Spleen (tissue), 11 donors: ENCODE measurements at regions not wholly inside any gene's neighbourhood (a gene's known extent, or its start where the extent isn't known, plus 50 kb on each side); places are given as distances from the start of the nearest gene placed in this dataset.

ENCODE experiments used
- DNase-seq: peaks from one replicate; pipeline ENCODE4 v3.0.0-alpha.2; 2020
- H3K27ac ChIP-seq, 8 donors: fragments of 200-600 bp; sonication (generic) in 7 of 8; 1 replicate in 4 of 8; 2 replicates in 4 of 8; pipeline versions ENCODE4 v1.5.0 to v1.8.0; 2016 to 2021; ENCODE audit warnings: inconsistent platforms in 4 of 8, mild to moderate bottlenecking in 4 of 8, moderate library complexity in 1 of 8
- H3K27me3 ChIP-seq, 7 donors: fragments of 200-600 bp; sonication (generic) in 6 of 7; replicated peaks in 1 of 7; 1 replicate in 4 of 7; 2 replicates in 3 of 7; pipeline versions ENCODE4 v1.5.0 to v1.8.0; 2016 to 2021; ENCODE audit warnings: inconsistent platforms in 3 of 7, mild to moderate bottlenecking in 1 of 7
- H3K36me3 ChIP-seq, 6 donors: fragments of 200-600 bp; sonication (generic) in 5 of 6; 1 replicate in 4 of 6; 2 replicates in 2 of 6; pipeline versions ENCODE4 v1.5.0 to v1.8.0; 2016 to 2021; ENCODE audit warnings: inconsistent platforms in 2 of 6
- H3K4me1 ChIP-seq, 6 donors: fragments of 200-600 bp; sonication (generic) in 5 of 6; 1 replicate in 3 of 6; 2 replicates in 3 of 6; pipeline versions ENCODE4 v1.5.0 to v1.8.0; 2016 to 2021; ENCODE audit warnings: inconsistent platforms in 3 of 6
- H3K4me3 ChIP-seq, 8 donors: fragments of 200-600 bp; sonication (generic) in 7 of 8; 1 replicate in 4 of 8; 2 replicates in 4 of 8; pipeline versions ENCODE4 v1.5.0 to v1.8.0; 2016 to 2021; ENCODE audit warnings: inconsistent platforms in 4 of 8, mild to moderate bottlenecking in 4 of 8, moderate library complexity in 2 of 8
- H3K9me3 ChIP-seq, 8 donors: fragments of 200-600 bp; sonication (generic) in 7 of 8; 1 replicate in 4 of 8; 2 replicates in 4 of 8; pipeline versions ENCODE4 v1.5.0 to v1.8.0; 2016 to 2021; ENCODE audit warnings: inconsistent platforms in 4 of 8
- CTCF ChIP-seq, 11 experiments: fragments of 200-600 bp in 7 of 11; fragments of 450-650 bp in 4 of 11; sonication (generic) in 4 of 11; IDR thresholded peaks in 8 of 11; conservative IDR thresholded peaks in 3 of 11; 1 replicate in 7 of 11; 2 replicates in 4 of 11; pipeline versions ENCODE4 v1.4.0 to v1.8.0; 2016 to 2021; ENCODE audit warnings: antibody characterized with exemption in 11 of 11, inconsistent platforms in 4 of 11, mild to moderate bottlenecking in 1 of 11
- POLR2A ChIP-seq, 3 donors: fragments of 450-650 bp; IDR thresholded peaks; one replicate each; pipeline ENCODE4 v1.5.1; 2017; ENCODE audit warnings: antibody characterized with exemption in 3 of 3, mild to moderate bottlenecking in 1 of 3
- POLR2AphosphoS5 ChIP-seq, 3 donors: sonication (generic); formaldehyde crosslinking; IDR thresholded peaks; one replicate each; pipeline ENCODE4 v1.5.1; 2017; ENCODE audit warnings: antibody characterized with exemption in 3 of 3
- WGBS, 5 donors: extraction: QIAGEN DNeasy Blood & Tissue Kit in 3 of 5; methylation state at CpG; one replicate each; pipeline versions ENCODE4 v1.1.5 to v1.1.7; 2013 to 2018; 5-methylcytosine and 5-hydroxymethylcytosine counted together
- intact Hi-C: fragments of 100-400 bp; cut with DNase I; formaldehyde crosslinking; loops from one replicate; pipeline ENCODE4 v1.15.0; 2023; ENCODE audit warnings: low total_unique reads
- donor health status: healthy with polysubstance abuse.
- donor health status: DM: no; HTN: no; CAD: no; lungs with moderate emphysema.
- donor health status: DM: no; HTN: no; CAD: no.
- donor health status: Bipolar disorder and iron deficiency.
- donor health status: healthy.
- donor health status: DM: no; HTN: no; CAD: no.
- donor health status: DM: yes; HTN: yes; CAD: no.

- H3K27ac ChIP-seq: no peak overlapping the region
- no peak for DNase-seq
- H3K27me3 ChIP-seq: no peaks in the 10 kb centered on the region
- no peaks in the 10 kb centered on the region for H3K36me3 ChIP-seq
- intact Hi-C loops: no loop called here
- no peaks in the 10 kb centered on the region for H3K4me1 ChIP-seq
- 83 to 89% (median 86%) methylated on average over 8 of the region's 8 CpGs for WGBS, 5 donors
- H3K4me3 ChIP-seq: no peak overlapping the region
- no peaks in the 10 kb centered on the region for H3K9me3 ChIP-seq
- no peak for TF ChIP-seq CTCF (IDR thresholded peaks at IDR 0.05 in 8 of 11, conservative IDR thresholded peaks at IDR 0.05 in 3 of 11)
- TF ChIP-seq POLR2A (IDR thresholded peaks at IDR 0.05): no peak
- no peak for TF ChIP-seq POLR2AphosphoS5 (IDR thresholded peaks at IDR 0.05)
Observed at GRCh38 chr6:164167873-164168405, 753.4 kb downstream of the QKI start.

- Histone ChIP-seq H3K4me3 (no peak overlapping the region), H3K9me3 (no peaks in the 10 kb centered on the region), H3K36me3 (no peaks in the 10 kb centered on the region), H3K27ac (no peak overlapping the region), H3K4me1 (no peaks in the 10 kb centered on the region), H3K27me3 (no peaks in the 10 kb centered on the region)
- DNase-seq: no peak
- TF ChIP-seq POLR2AphosphoS5 (IDR thresholded peaks at IDR 0.05): no peak
- no peak for TF ChIP-seq CTCF (IDR thresholded peaks at IDR 0.05 in 8 of 11, conservative IDR thresholded peaks at IDR 0.05 in 3 of 11)
- TF ChIP-seq POLR2A (IDR thresholded peaks at IDR 0.05): no peak
- WGBS, 5 donors: 85 to 97% (median 91%) methylated on average over 5 of the region's 5 CpGs
- intact Hi-C loops: no loop called here
Observed at GRCh38 chr6:164166996-164167395, 752.5 kb downstream of the QKI start.

GRCh38 chr6:164166515-164166914 lies 752.0 kb downstream of the QKI start:
- intact Hi-C loops: no loop called here
- 76 to 91% (median 85%) methylated on average over 7 of the region's 7 CpGs for WGBS, 5 donors
- no peaks in the 10 kb centered on the region for H3K9me3 ChIP-seq
- H3K36me3 ChIP-seq: no peaks in the 10 kb centered on the region
- no peak overlapping the region for H3K4me3 ChIP-seq
- no peak for TF ChIP-seq POLR2AphosphoS5 (IDR thresholded peaks at IDR 0.05)
- no peak for TF ChIP-seq POLR2A (IDR thresholded peaks at IDR 0.05)
- no peak for TF ChIP-seq CTCF (IDR thresholded peaks at IDR 0.05 in 8 of 11, conservative IDR thresholded peaks at IDR 0.05 in 3 of 11)
- H3K4me1 ChIP-seq: no peaks in the 10 kb centered on the region
- H3K27me3 ChIP-seq: no peaks in the 10 kb centered on the region
- H3K27ac ChIP-seq: no peak overlapping the region
- DNase-seq: no peak

GRCh38 chr6:164164876-164165275 lies 750.4 kb downstream of the QKI start:
- Histone ChIP-seq H3K4me3 (no peak overlapping the region), H3K36me3 (no peaks in the 10 kb centered on the region), H3K4me1 (no peaks in the 10 kb centered on the region), H3K27me3 (no peaks in the 10 kb centered on the region), H3K27ac (no peak overlapping the region), H3K9me3 (no peaks in the 10 kb centered on the region)
- intact Hi-C loops: no loop called here
- DNase-seq: no peak
- 70 to 75% (median 72%) methylated on average over 3 of the region's 3 CpGs for WGBS, 5 donors
- TF ChIP-seq POLR2AphosphoS5 (IDR thresholded peaks at IDR 0.05): no peak
- TF ChIP-seq POLR2A (IDR thresholded peaks at IDR 0.05): no peak
- no peak for TF ChIP-seq CTCF (IDR thresholded peaks at IDR 0.05 in 8 of 11, conservative IDR thresholded peaks at IDR 0.05 in 3 of 11)
